CD14-positive monocyte (primary cell): ENCODE measurements at regions not wholly inside any gene's neighbourhood (a gene's known extent, or its start where the extent isn't known, plus 50 kb on each side); places are given as distances from the start of the nearest gene placed in this dataset.

Experiments used
- DNase-seq, 3 donors: peaks; one replicate each; pipeline ENCODE4 v3.0.0-alpha.2; 2011 to 2022
- H2AFZ ChIP-seq: 2 replicates; pipeline ENCODE4 v1.6.0; 2012; ENCODE audit warnings: mild to moderate bottlenecking, low read depth, low read length, inconsistent platforms; ENCODE audit not compliant: insufficient read depth, poor library complexity, severe bottlenecking
- H3K27ac ChIP-seq, 2 donors: 1 replicate in 1 of 2; 2 replicates in 1 of 2; pipeline ENCODE4 v1.5.1; 2012 to 2013; ENCODE audit warnings: low read length in 2 of 2, control low read depth in 1 of 2, inconsistent platforms in 1 of 2, low read depth in 1 of 2, mild to moderate bottlenecking in 1 of 2
- H3K27me3 ChIP-seq, 2 donors: one replicate each; pipeline versions ENCODE4 v1.6.0 to v1.6.1; 2011 to 2013; ENCODE audit warnings: low read length in 2 of 2; ENCODE audit not compliant: control insufficient read depth in 2 of 2, insufficient read depth in 2 of 2
- H3K36me3 ChIP-seq, 2 donors: replicated peaks in 1 of 2; 1 replicate in 1 of 2; 2 replicates in 1 of 2; pipeline versions ENCODE4 v1.5.1 to v1.6.1; 2012 to 2013; ENCODE audit warnings: low read length in 2 of 2, control low read depth in 1 of 2, inconsistent platforms in 1 of 2, mild to moderate bottlenecking in 1 of 2; ENCODE audit not compliant: insufficient read depth in 2 of 2, control insufficient read depth in 1 of 2
- H3K4me1 ChIP-seq, 2 donors: 1 replicate in 1 of 2; 2 replicates in 1 of 2; pipeline versions ENCODE4 v1.5.1 to v1.6.1; 2012 to 2013; ENCODE audit warnings: low read length in 2 of 2, control low read depth in 1 of 2, inconsistent platforms in 1 of 2, mild to moderate bottlenecking in 1 of 2, moderate library complexity in 1 of 2; ENCODE audit not compliant: insufficient read depth in 2 of 2, control insufficient read depth in 1 of 2
- H3K4me2 ChIP-seq: replicated peaks from 2 replicates; pipeline ENCODE3; 2012; ENCODE audit warnings: low read length, moderate library complexity, mild to moderate bottlenecking; ENCODE audit not compliant: poor library complexity, severe bottlenecking; ENCODE audit errors: extremely low read depth
- H3K4me3 ChIP-seq, 3 experiments: fragments of 200-600 bp in 1 of 3; sonication (generic) in 1 of 3; replicated peaks in 1 of 3; 1 replicate in 2 of 3; 2 replicates in 1 of 3; pipeline ENCODE4 v1.5.1; 2011 to 2013; ENCODE audit warnings: low read length in 3 of 3, mild to moderate bottlenecking in 3 of 3, control low read depth in 2 of 3, low read depth in 2 of 3, inconsistent platforms in 1 of 3, moderate library complexity in 1 of 3
- H3K79me2 ChIP-seq: 2 replicates; pipeline ENCODE4 v1.6.0; 2012; ENCODE audit warnings: mild to moderate bottlenecking, control low read depth, inconsistent platforms, low read length, moderate library complexity; ENCODE audit not compliant: insufficient read depth
- H3K9ac ChIP-seq: 2 replicates; pipeline ENCODE4 v1.6.0; 2017; ENCODE audit warnings: low read length, mild to moderate bottlenecking; ENCODE audit not compliant: insufficient read depth, poor library complexity, severe bottlenecking
- H3K9me3 ChIP-seq, 2 donors: replicated peaks in 1 of 2; 1 replicate in 1 of 2; 2 replicates in 1 of 2; pipeline versions ENCODE4 v1.5.1 to v1.6.1; 2012 to 2013; ENCODE audit warnings: low read length in 2 of 2, control low read depth in 1 of 2; ENCODE audit not compliant: control insufficient read depth in 1 of 2, insufficient read depth in 1 of 2
- H4K20me1 ChIP-seq: 2 replicates; pipeline ENCODE4 v1.6.0; 2012; ENCODE audit warnings: mild to moderate bottlenecking, low read length, control low read depth, moderate library complexity; ENCODE audit not compliant: insufficient read depth
- H3K27ac Mint-ChIP-seq, 7 donors: one replicate each; pipeline ENCODE4 v1.8.0; 2020; ENCODE audit warnings: mild to moderate bottlenecking in 7 of 7, mixed read lengths in 7 of 7, moderate library complexity in 6 of 7, inconsistent platforms in 2 of 7
- H3K27me3 Mint-ChIP-seq, 3 donors: one replicate each; pipeline ENCODE4 v1.8.0; 2021 to 2022; ENCODE audit warnings: low read depth in 3 of 3, mild to moderate bottlenecking in 3 of 3, mixed read lengths in 3 of 3, moderate library complexity in 3 of 3, inconsistent platforms in 1 of 3
- H3K36me3 Mint-ChIP-seq, 2 donors: one replicate each; pipeline ENCODE4 v1.8.0; 2020; ENCODE audit warnings: mixed read lengths in 2 of 2, inconsistent platforms in 1 of 2, mild to moderate bottlenecking in 1 of 2
- H3K4me1 Mint-ChIP-seq: one replicate; pipeline ENCODE4 v1.8.0; 2020; ENCODE audit warnings: mild to moderate bottlenecking, mixed read lengths
- H3K4me3 Mint-ChIP-seq, 2 donors: one replicate each; pipeline ENCODE4 v1.8.0; 2020; ENCODE audit warnings: mild to moderate bottlenecking in 2 of 2, mixed read lengths in 2 of 2, moderate library complexity in 1 of 2
- H3K9me3 Mint-ChIP-seq, 7 donors: one replicate each; pipeline ENCODE4 v1.8.0; 2020 to 2022; ENCODE audit warnings: mixed read lengths in 7 of 7, mild to moderate bottlenecking in 6 of 7, moderate library complexity in 6 of 7, inconsistent platforms in 2 of 7
- WGBS: methylation state at CpG from one replicate; pipeline ENCODE4 v1.1.5; 2013; ENCODE audit warnings: missing lambda C conversion rate; ENCODE audit not compliant: insufficient coverage; 5-methylcytosine and 5-hydroxymethylcytosine counted together
- intact Hi-C, 2 donors: fragments of 100-400 bp; cut with micrococcal nuclease; formaldehyde crosslinking; loops; one replicate each; pipeline versions ENCODE4 v1.15.0 to v1.15.1; 2023
- TF ChIP-seq, protein P1 (sequence below): fragments of 200-600 bp; IDR thresholded peaks from one replicate; pipeline ENCODE4 v1.8.0; 2022; ENCODE audit warnings: antibody characterized with exemption, mild to moderate bottlenecking

- no peak for DNase-seq
- no peak overlapping the region for H3K4me2 ChIP-seq
- no peak overlapping the region for H3K4me3 ChIP-seq
- intact Hi-C loops = no loop called here
- TF ChIP-seq, protein P1, sequence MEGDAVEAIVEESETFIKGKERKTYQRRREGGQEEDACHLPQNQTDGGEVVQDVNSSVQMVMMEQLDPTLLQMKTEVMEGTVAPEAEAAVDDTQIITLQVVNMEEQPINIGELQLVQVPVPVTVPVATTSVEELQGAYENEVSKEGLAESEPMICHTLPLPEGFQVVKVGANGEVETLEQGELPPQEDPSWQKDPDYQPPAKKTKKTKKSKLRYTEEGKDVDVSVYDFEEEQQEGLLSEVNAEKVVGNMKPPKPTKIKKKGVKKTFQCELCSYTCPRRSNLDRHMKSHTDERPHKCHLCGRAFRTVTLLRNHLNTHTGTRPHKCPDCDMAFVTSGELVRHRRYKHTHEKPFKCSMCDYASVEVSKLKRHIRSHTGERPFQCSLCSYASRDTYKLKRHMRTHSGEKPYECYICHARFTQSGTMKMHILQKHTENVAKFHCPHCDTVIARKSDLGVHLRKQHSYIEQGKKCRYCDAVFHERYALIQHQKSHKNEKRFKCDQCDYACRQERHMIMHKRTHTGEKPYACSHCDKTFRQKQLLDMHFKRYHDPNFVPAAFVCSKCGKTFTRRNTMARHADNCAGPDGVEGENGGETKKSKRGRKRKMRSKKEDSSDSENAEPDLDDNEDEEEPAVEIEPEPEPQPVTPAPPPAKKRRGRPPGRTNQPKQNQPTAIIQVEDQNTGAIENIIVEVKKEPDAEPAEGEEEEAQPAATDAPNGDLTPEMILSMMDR = no peak
- H4K20me1 ChIP-seq = no peaks in the 10 kb centered on the region
- peaks cover 0 to 30% of the 10 kb centered on the region in 2 donors for H3K27me3 ChIP-seq
- WGBS = 36% methylated on average over 11 of the region's 14 CpGs
- H3K4me1 Mint-ChIP-seq = no peaks in the 10 kb centered on the region
- no peaks in the 10 kb centered on the region for H3K79me2 ChIP-seq
- no peaks in the 10 kb centered on the region for H3K36me3 Mint-ChIP-seq
- H3K27ac ChIP-seq = no peak overlapping the region
- H3K4me3 Mint-ChIP-seq = peak overlapping the region in 1 of 2 donors; percentile 26
- peaks cover 0 to 3% (median 0%) of the 10 kb centered on the region in 7 donors for H3K9me3 Mint-ChIP-seq
- no peaks in the 10 kb centered on the region for H3K9me3 ChIP-seq
- H3K4me1 ChIP-seq = no peaks in the 10 kb centered on the region
- peaks cover 33 to 42% (median 33%) of the 10 kb centered on the region in 3 donors for H3K27me3 Mint-ChIP-seq
- H3K9ac ChIP-seq = no peak overlapping the region
- no peaks in the 10 kb centered on the region for H3K36me3 ChIP-seq
- no peak overlapping the region for H3K27ac Mint-ChIP-seq
- H2AFZ ChIP-seq = no peak overlapping the region
Observed at GRCh38 chr16:86826941-86827340, 248.6 kb downstream of the FOXL1 start.

DNA sequence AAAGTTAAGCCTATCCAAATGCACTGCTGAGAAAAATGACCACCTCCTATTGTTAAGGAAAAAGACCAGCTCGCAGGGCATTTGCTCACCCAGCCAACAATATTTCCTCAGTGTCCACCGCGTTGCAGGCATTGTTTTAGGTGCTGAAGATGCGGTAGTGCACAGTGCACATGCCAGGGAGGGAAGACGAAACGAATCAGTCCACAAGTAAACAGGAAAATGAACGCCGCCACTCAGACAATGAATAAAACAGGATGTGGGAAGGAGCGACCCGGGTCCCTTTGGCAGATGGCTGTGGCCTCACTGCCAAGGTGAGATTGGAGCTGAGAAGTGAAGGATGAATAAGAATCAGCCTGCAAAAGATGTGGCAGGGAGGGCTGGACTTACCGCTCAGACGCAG lies 249.2 kb downstream of the FOXL1 start:
- Histone ChIP-seq H3K36me3 (no peaks in the 10 kb centered on the region), H3K27ac (no peak overlapping the region), H3K9me3 (no peaks in the 10 kb centered on the region), H3K4me2 (no peak overlapping the region), H3K9ac (no peak overlapping the region), H4K20me1 (no peaks in the 10 kb centered on the region), H3K4me1 (no peaks in the 10 kb centered on the region), H3K79me2 (no peaks in the 10 kb centered on the region), H3K27me3 (peaks cover 0 to 30% of the 10 kb centered on the region in 2 donors), H3K4me3 (no peak overlapping the region), H2AFZ (no peak overlapping the region)
- H3K9me3 Mint-ChIP-seq = peaks cover 0 to 3% (median 0%) of the 10 kb centered on the region in 7 donors
- no peak overlapping the region for H3K27ac Mint-ChIP-seq
- TF ChIP-seq, protein P1 = no peak
- peak overlapping the region in 1 of 2 donors; percentile 63 for H3K4me3 Mint-ChIP-seq
- 11% methylated on average over 12 of the region's 12 CpGs for WGBS
- H3K27me3 Mint-ChIP-seq = peaks cover 32 to 39% (median 33%) of the 10 kb centered on the region in 3 donors
- no peaks in the 10 kb centered on the region for H3K36me3 Mint-ChIP-seq
- intact Hi-C loops = no loop called here
- DNase-seq = no peak
- H3K4me1 Mint-ChIP-seq = no peaks in the 10 kb centered on the region
